ENCODE measurements at regions not wholly inside any gene's neighbourhood (a gene's known extent, or its start where the extent isn't known, plus 50 kb on each side); places are given as distances from the start of the nearest gene placed in this dataset.

- H3K4me3 ChIP-seq, result no peak overlapping the region
- no peaks in the 10 kb centered on the region for H3K9me3 ChIP-seq (ENCODE audit: low read depth)
- no peak overlapping the region for H3K27ac ChIP-seq
- no peak for DNase-seq (ENCODE audit: low read depth in 1 of 2, low spot score in 1 of 2)
- no peaks in the 10 kb centered on the region for H3K36me3 ChIP-seq
- H3K4me1 ChIP-seq (ENCODE audit: low read depth), result no peaks in the 10 kb centered on the region
- no peaks in the 10 kb centered on the region for H3K27me3 ChIP-seq
- no peak for TF ChIP-seq CTCF (IDR thresholded peaks at IDR 0.05; ENCODE audit: low read depth, low read length)
Observed at GRCh38 chr2:7933672-7934071, 748.2 kb upstream of the ID2 start.

GRCh38 chr2:7934476-7934875, 747.4 kb upstream of the ID2 start:
- Histone ChIP-seq H3K9me3 (ENCODE audit: low read depth) (no peaks in the 10 kb centered on the region), H3K27me3 (no peaks in the 10 kb centered on the region), H3K27ac (no peak overlapping the region), H3K36me3 (no peaks in the 10 kb centered on the region), H3K4me3 (no peak overlapping the region), H3K4me1 (ENCODE audit: low read depth) (no peaks in the 10 kb centered on the region)
- DNase-seq (ENCODE audit: low read depth in 1 of 2, low spot score in 1 of 2), result no peak
- no peak for TF ChIP-seq CTCF (IDR thresholded peaks at IDR 0.05; ENCODE audit: low read depth, low read length)

- no peak overlapping the region for H3K4me3 ChIP-seq
- H3K27me3 ChIP-seq, result no peaks in the 10 kb centered on the region
- no peak for DNase-seq (ENCODE audit: low read depth in 1 of 2, low spot score in 1 of 2)
- no peaks in the 10 kb centered on the region for H3K9me3 ChIP-seq (ENCODE audit: low read depth)
- no peak overlapping the region for H3K27ac ChIP-seq
- no peak for TF ChIP-seq CTCF (IDR thresholded peaks at IDR 0.05; ENCODE audit: low read depth, low read length)
- no peaks in the 10 kb centered on the region for H3K36me3 ChIP-seq
- no peaks in the 10 kb centered on the region for H3K4me1 ChIP-seq (ENCODE audit: low read depth)
Observed at GRCh38 chr2:7937082-7937481, 744.8 kb upstream of the ID2 start.

GRCh38 chr2:7940723-7941122, 741.1 kb upstream of the ID2 start:
- no peaks in the 10 kb centered on the region for H3K27me3 ChIP-seq
- no peak overlapping the region for H3K4me3 ChIP-seq
- TF ChIP-seq CTCF (IDR thresholded peaks at IDR 0.05; ENCODE audit: low read depth, low read length), result no peak
- H3K36me3 ChIP-seq, result no peaks in the 10 kb centered on the region
- H3K4me1 ChIP-seq (ENCODE audit: low read depth), result no peaks in the 10 kb centered on the region
- no peak for DNase-seq (ENCODE audit: low read depth in 1 of 2, low spot score in 1 of 2)
- H3K27ac ChIP-seq, result no peak overlapping the region
- H3K9me3 ChIP-seq (ENCODE audit: low read depth), result no peaks in the 10 kb centered on the region

GRCh38 chr2:7943446-7943845, 738.4 kb upstream of the ID2 start:
- Histone ChIP-seq H3K4me1 (ENCODE audit: low read depth) (no peaks in the 10 kb centered on the region), H3K27me3 (no peaks in the 10 kb centered on the region), H3K36me3 (no peaks in the 10 kb centered on the region), H3K9me3 (ENCODE audit: low read depth) (no peaks in the 10 kb centered on the region), H3K27ac (no peak overlapping the region), H3K4me3 (no peak overlapping the region)
- TF ChIP-seq CTCF (IDR thresholded peaks at IDR 0.05; ENCODE audit: low read depth, low read length), result no peak
- DNase-seq (ENCODE audit: low read depth in 1 of 2, low spot score in 1 of 2), result no peak

GRCh38 chr2:7945026-7945425, 736.8 kb upstream of the ID2 start:
- Histone ChIP-seq H3K27ac (no peak overlapping the region), H3K27me3 (no peaks in the 10 kb centered on the region), H3K36me3 (no peaks in the 10 kb centered on the region), H3K9me3 (ENCODE audit: low read depth) (no peaks in the 10 kb centered on the region), H3K4me3 (no peak overlapping the region), H3K4me1 (ENCODE audit: low read depth) (no peaks in the 10 kb centered on the region)
- TF ChIP-seq CTCF (IDR thresholded peaks at IDR 0.05; ENCODE audit: low read depth, low read length), result no peak
- no peak for DNase-seq (ENCODE audit: low read depth in 1 of 2, low spot score in 1 of 2)
